Prostate gland (tissue), 2 donors: ENCODE measurements at regions not wholly inside any gene's neighbourhood (a gene's known extent, or its start where the extent isn't known, plus 50 kb on each side); places are given as distances from the start of the nearest gene placed in this dataset.

Experiments
- CTCF ChIP-seq, 4 experiments: fragments of 200-600 bp in 2 of 4; fragments of 450-650 bp in 2 of 4; sonication (generic) in 2 of 4; IDR thresholded peaks; 1 replicate in 3 of 4; 2 replicates in 1 of 4; pipeline ENCODE4 v1.5.1; 2016 to 2019; ENCODE audit warnings: antibody characterized with exemption in 4 of 4, mild to moderate bottlenecking in 2 of 4, moderate library complexity in 2 of 4
- POLR2A ChIP-seq: fragments of 450-650 bp; IDR thresholded peaks from one replicate; pipeline ENCODE4 v1.6.1; 2016; ENCODE audit warnings: antibody characterized with exemption, mild to moderate bottlenecking

- peak; percentile 19 to 70 (median 61) for TF ChIP-seq CTCF (IDR thresholded peaks at IDR 0.05)
- TF ChIP-seq POLR2A, result no peak
Measured at GRCh38 chr5:158174918-158175851, 316.2 kb upstream of the CLINT1 start.
